SK-N-MC (cell line): ENCODE measurements at regions not wholly inside any gene's neighbourhood (a gene's known extent, or its start where the extent isn't known, plus 50 kb on each side); places are given as distances from the start of the nearest gene placed in this dataset.

Source experiments
- EZH2 ChIP-seq: fragments of 200-600 bp; sonication (generic); IDR thresholded peaks from one replicate; pipeline ENCODE4 v1.6.1; 2017; ENCODE audit warnings: antibody characterized with exemption
- POLR2AphosphoS5 ChIP-seq: IDR thresholded peaks from 2 replicates; pipeline ENCODE4 v1.6.1; 2012; ENCODE audit warnings: mild to moderate bottlenecking, low read depth, low read length, borderline replicate concordance

DNA sequence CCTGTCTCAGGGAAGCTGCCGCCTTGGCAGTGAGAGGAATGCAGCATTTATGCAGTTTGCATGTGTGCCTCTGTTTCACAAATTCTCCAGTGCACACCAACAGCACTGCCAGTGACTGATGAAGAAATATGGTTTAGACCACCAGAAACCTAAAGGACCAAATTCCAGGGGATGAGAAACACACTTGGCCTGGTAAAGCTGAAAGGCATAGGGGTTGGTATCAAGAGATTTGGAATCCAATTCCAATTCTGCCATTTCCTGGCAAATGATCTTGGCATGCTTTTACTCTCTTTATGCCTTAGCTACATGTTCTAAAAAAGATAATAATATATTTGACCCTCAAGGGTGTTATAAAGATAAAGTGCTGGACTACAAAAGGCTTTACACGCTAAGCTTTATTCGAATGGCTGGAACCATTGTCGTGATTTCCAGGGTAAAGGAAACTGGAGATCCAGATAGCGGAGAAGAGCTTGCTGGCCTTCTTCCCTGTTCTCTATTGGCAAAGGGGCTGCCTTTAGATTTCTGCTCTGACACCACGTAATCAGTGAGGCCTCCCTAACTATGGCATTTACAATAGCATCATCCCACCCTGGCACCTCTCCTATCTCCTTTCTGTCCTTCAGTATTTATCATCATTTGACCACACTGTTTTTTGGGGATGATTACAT, 359.8 kb upstream of the ASIC2 start:
- TF ChIP-seq EZH2: no peak
- TF ChIP-seq POLR2AphosphoS5: no peak
